Activated CD4-positive, CD25-positive, alpha-beta regulatory T cell treated with anti-CD3 and anti-CD28 coated beads, Interleukin-2, amount 50 U/mL, for 24 hours (primary cell): ENCODE measurements at regions not wholly inside any gene's neighbourhood (a gene's known extent, or its start where the extent isn't known, plus 50 kb on each side); places are given as distances from the start of the nearest gene placed in this dataset.
"Not testable (repeated sequence)": the region's sequence is repeated elsewhere in the genome, so short reads cannot be mapped to it uniquely, and the experiment has no call there.

ENCODE experiments used
- ATAC-seq, 2 donors: fragments of 150-1000 bp; cut with Tn5 transposase; one replicate each; pipeline ENCODE4 v1.10.0; 2021; ENCODE audit warnings: mild to moderate bottlenecking in 1 of 2, moderate library complexity in 1 of 2

- ATAC-seq, result no peak
These were observed 135.9 kb upstream of the TMTC4 start for GRCh38 chr13:100810481-100810880.

GRCh38 chr13:100809856-100810255 lies 135.3 kb upstream of the TMTC4 start:
- ATAC-seq, result no peak

- no peak for ATAC-seq
These were observed 134.5 kb upstream of the TMTC4 start for GRCh38 chr13:100809129-100809390.

GRCh38 chr13:100808330-100809128 lies 133.9 kb upstream of the TMTC4 start:
- ATAC-seq, result no peak

GRCh38 chr13:100803091-100803490 lies 128.5 kb upstream of the TMTC4 start:
- no peak for ATAC-seq

DNA sequence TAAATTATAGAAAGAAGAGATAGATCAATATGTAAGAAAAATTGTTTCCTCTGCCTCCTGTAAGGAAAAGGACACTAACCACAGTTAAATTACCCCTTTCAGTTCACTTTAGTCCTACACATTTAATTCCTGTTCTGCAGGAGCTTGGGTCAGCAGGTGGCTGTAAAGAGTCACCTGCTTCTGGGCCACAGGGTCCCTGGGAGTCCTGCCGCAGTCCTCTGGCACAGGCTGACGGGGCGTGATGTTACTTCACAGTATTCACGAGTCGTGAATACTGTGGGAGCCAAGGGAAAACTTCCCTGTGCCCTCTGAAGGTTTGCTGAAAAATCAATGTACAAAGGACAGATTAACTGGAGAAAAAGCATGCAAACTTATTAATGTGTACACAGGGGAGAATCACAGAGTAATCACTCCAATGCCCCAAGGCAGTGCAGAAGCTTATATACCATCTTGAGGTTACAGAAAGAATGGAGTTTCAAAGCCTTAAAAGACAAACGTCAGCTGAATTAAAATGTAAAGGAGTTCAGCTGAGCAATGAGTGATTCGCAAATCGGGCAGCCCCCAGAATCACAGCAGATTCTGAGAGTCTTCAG lies 125.8 kb upstream of the TMTC4 start:
- no peak for ATAC-seq

DNA sequence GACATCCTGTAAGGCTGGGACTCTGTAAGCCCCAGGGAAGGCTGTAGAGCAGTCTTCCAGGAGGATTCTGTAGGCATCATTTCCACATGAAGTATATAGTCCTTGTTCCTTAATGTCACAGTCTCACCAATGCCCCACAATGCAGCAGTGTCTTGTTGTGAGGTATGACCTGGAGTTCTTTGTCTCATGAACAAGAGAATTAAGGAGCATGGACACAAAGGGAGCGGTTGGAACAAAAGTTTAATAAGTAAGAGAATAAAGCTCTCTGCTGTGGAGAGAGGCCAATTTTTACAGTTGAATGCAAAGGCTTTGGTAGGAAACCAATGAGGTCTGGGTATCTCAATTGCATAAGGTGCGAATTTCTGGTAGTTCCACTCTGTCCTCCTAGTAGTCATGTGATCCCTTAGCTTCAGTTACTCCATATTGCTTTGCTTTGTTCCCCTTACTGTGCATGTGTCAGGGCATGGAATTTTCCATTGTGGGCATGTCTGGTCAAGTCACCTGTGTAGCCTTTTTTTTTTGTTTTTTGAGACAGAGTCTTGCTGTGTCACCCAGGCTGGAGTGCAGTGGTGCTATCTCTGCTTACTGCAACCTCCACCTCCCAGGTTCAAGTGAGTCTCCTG lies 124.3 kb upstream of the TMTC4 start:
- ATAC-seq, result no peak

DNA sequence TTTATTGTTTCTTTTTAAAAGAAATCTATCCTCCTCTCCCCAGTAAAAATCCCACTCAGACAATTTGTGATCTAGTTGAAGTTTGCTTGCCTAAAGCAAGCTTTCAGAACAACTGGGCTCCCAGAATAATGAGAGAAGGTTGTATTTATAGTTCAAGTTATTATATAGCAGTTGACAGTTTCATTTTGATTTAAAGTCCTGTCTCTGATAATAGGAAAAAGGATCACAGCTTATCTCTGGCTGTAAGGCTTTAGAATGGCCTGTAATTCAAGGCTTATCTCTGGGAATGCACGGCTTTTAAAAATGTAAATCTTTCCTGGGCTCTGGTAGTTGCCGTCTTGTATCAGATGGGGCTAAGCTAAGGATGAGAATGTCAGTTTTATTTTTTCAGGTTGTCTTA lies 123.3 kb upstream of the TMTC4 start:
- ATAC-seq, result no peak

- ATAC-seq, result no peak
These were observed 121.9 kb upstream of the TMTC4 start for GRCh38 chr13:100796463-100796862.

DNA sequence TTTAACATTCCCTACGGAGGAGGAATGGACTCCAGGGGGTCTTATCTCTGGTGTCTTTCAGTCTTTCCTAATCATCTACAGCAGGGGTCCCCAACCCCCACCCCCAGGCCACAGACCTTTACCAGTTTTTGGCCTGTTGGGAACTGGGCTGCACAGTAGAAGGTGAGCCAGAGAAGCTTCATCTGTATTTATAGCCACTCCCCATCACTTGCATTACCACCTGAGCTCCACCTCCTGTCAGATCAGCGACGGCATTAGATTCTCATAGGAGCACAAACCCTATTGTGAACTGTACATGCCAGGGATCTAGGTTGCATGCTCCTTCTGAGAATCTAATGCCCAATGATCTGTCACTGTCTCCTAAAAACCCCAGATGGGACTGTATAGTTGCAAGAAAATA lies 120.0 kb upstream of the TMTC4 start:
- no peak for ATAC-seq

DNA sequence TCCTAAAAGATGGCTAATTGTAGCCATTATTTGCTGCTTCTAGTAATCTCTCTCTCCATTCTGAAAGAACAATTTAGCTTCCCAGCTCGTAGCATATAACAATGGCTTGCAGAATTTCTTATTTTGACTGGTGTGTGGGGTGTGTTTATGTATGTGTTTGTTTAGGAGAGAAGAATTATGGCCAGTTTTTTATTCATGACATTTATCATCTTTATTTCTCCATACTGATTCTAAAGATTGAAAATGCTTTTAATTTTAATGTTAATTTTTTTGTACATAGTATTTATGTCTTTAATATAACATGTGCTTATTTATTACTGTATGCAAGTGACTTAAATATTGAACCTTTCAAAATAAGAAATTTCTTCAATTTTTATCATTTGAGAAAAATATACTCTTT lies 115.8 kb upstream of the TMTC4 start:
- ATAC-seq, result no peak

DNA sequence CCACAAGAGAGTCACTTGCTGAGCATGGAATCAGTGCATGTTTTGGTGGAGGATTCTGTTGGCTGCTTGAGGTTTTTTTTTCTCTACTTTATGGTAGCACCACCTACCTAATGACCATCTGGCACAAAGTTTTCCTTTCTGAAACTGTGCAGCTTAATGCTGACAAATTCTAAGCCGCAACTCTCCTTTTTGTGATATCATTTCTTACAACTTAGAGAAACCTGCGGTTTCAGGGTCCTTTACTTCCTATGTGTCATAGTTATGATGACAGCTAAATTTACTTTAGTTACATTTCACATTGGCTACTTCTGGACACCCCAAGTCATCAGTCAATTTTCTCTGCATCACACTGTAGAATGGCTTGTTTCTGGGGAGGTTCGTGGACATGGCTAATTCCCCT lies 115.4 kb upstream of the TMTC4 start:
- ATAC-seq, result no peak

DNA sequence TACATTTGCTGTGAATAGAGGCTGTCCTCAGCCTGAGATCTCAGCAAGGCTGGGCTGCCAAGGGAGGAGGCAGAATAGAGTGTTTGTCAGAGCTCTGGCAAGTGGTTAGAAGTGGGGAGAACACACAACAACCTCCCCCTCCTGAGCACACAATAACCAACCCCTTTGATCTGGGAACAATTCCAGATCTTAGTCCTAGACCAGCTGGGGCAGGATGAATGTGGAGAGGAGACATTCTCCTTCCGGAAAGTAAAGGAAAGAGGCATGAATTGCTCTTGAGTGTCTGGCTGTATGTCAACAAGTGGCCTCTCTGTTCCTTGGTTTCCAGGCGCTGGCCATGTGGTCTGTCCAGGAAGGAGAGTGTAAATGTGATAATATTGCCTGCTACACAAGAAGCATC lies 114.9 kb upstream of the TMTC4 start:
- ATAC-seq, result no peak

- ATAC-seq, result no peak
These were observed 114.4 kb upstream of the TMTC4 start for GRCh38 chr13:100789025-100789424.

DNA sequence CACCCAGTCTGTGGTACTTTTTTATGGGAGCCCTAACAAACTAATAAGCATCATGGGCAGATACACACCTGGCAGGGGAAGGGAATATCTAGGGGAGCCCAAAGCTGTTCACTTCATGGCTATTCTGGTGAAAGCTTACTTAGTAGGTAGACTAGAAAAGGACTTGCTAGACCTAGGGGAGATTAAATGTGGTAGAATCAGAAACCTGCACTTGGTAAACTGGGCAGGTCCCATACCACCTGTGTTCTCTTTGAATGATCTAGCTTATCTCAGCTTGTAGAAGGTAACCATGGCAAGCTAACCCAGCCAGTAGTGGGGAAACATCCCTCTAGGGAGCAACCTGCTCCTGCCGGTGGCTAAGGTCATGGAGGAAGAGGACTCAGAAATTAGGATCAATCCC lies 113.9 kb upstream of the TMTC4 start:
- ATAC-seq, result no peak

GRCh38 chr13:100787899-100788298 lies 113.3 kb upstream of the TMTC4 start:
- no peak for ATAC-seq

DNA sequence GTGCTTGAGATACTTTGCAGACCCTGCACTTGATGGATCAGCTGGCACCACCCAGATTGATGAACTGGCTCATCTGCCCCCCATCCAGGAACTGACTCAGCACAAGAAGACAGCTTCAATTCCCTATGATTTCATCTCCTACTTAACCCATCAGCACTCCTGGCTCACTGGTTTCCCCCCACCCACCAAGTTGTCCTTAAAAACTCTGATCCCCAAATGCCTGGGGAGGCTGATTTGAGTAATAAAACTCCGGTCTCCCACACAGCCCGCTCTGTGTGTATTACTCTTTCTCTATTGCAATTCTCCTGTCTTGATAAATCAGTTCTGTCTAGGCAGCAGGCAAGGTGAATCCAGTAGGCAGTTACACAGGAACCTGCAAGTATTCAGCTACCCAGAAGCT lies 102.1 kb upstream of the TMTC4 start:
- not testable (repeated sequence) for ATAC-seq

- ATAC-seq, result no peak
These were observed 99.5 kb upstream of the TMTC4 start for GRCh38 chr13:100773923-100774663.

DNA sequence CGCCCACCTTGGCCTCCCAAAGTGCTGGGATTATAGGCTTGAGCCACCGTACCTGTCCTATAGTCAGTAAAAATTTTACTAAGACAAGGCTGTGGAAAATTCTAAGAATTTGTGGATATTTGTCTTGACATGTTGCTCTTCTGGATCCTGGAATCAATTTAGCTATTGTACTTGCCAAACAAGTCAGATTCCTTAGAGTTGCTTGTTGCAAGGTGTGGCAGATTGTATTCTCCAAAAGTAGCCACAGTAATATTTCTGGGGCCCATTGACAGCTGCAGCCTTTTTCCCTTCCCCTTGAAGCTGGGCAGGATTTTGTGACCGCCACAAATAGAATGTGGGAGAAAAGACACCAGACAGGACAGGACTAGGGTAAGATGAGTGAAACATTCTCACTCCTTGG lies 98.8 kb upstream of the TMTC4 start:
- no peak for ATAC-seq

DNA sequence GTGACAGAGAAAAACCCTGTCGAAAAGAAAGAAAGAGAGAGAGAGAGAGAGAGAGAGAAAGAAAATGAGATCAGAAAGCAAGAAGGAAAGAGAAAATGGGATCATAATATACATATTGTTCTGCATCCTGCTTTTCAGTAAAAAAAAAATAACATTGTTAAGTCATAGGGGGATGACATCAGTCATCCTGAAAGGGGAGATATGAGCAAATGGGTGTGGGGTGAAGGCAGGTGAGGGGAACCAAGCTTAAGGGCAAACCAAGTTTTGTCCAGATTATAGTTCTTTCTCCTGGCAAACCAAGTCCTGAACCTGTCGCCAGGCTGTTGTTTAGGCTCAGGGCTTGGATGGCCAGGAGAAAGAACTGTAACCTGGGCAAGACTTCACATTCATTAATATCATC lies 92.6 kb upstream of the TMTC4 start:
- no peak for ATAC-seq

DNA sequence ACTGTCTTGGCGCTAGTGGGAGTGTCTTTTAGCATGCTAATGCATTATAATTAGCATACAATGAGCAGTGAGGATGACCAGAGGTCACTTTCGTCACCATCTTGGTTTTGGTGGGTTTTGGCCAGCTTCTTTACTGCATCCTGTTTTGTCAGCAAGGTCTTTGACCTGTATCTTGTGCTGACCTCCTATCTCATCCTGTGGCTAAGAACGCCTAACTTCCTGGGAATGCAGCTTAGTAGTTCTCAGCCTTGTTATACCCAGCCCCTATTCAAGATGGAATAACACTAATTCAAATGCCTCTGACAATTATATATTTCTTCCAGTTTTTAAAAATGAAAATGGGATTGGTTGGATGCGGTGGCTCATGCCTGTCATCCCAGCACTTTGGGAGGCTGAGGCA lies 92.0 kb upstream of the TMTC4 start:
- not testable (repeated sequence) for ATAC-seq

DNA sequence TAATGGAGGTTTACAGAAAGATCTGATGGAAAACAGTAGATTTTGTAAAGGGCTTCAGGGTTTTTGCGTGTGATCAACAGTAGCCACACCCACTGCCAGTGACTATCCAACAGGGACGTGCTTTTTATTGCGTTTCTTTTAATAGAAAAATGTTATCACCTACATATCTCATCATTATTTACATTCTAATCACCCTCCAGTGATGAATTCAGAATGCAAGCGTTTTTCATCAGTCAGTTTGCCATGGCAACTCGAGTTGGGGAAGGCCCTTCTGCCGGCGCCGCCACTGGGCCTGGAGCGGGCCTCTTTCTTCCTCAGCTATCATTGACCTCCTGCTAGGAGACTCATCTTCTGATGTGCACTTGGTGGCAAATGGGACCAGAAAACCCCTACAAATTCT lies 90.3 kb upstream of the TMTC4 start:
- ATAC-seq, result no peak

- ATAC-seq, result not testable (repeated sequence)
These were observed 87.5 kb upstream of the TMTC4 start for GRCh38 chr13:100762126-100762525.

GRCh38 chr13:100755891-100756290 lies 81.3 kb upstream of the TMTC4 start:
- ATAC-seq, result no peak
